GM23248 (cell line): ENCODE measurements at regions not wholly inside any gene's neighbourhood (a gene's known extent, or its start where the extent isn't known, plus 50 kb on each side); places are given as distances from the start of the nearest gene placed in this dataset.

Experiments
- DNase-seq: peaks from one replicate; pipeline ENCODE4 v3.0.0-alpha.2; 2015
- H2AFZ ChIP-seq: fragments of 200-600 bp; sonication (generic); 2 replicates; pipeline ENCODE4 v1.6.1; 2016; ENCODE audit warnings: antibody characterized with exemption
- H3F3A ChIP-seq: fragments of 200-600 bp; sonication (generic); 2 replicates; pipeline ENCODE4 v1.6.1; 2016; ENCODE audit warnings: mild to moderate bottlenecking, antibody characterized with exemption, mixed run types; ENCODE audit not compliant: insufficient read depth
- H3K27ac ChIP-seq: fragments of 200-600 bp; sonication (generic); 2 replicates; pipeline ENCODE4 v1.5.1; 2016; ENCODE audit warnings: mild to moderate bottlenecking
- H3K27me3 ChIP-seq: fragments of 200-600 bp; sonication (generic); replicated peaks from 2 replicates; pipeline ENCODE4 v1.6.1; 2016; ENCODE audit warnings: mild to moderate bottlenecking; ENCODE audit not compliant: insufficient read depth
- H3K36me3 ChIP-seq: fragments of 200-600 bp; sonication (generic); 2 replicates; pipeline ENCODE4 v1.6.1; 2016; ENCODE audit warnings: low read depth, mild to moderate bottlenecking
- H3K4me1 ChIP-seq: fragments of 200-600 bp; sonication (generic); 2 replicates; pipeline ENCODE4 v1.6.1; 2016; ENCODE audit warnings: mild to moderate bottlenecking; ENCODE audit not compliant: insufficient read depth
- H3K4me2 ChIP-seq: fragments of 200-600 bp; sonication (generic); one replicate; pipeline ENCODE4 v1.6.1; 2016; ENCODE audit warnings: mild to moderate bottlenecking; ENCODE audit not compliant: unreplicated experiment
- H3K4me3 ChIP-seq: fragments of 200-600 bp; sonication (generic); 2 replicates; pipeline ENCODE4 v1.5.1; 2016; ENCODE audit warnings: mild to moderate bottlenecking
- H3K79me2 ChIP-seq: fragments of 200-600 bp; sonication (generic); 2 replicates; pipeline ENCODE4 v1.6.1; 2016; ENCODE audit warnings: mild to moderate bottlenecking; ENCODE audit not compliant: insufficient read depth
- H3K9ac ChIP-seq: fragments of 200-600 bp; sonication (generic); 2 replicates; pipeline ENCODE4 v1.6.1; 2016; ENCODE audit warnings: mild to moderate bottlenecking
- H3K9me2 ChIP-seq: fragments of 200-600 bp; sonication (generic); 2 replicates; pipeline ENCODE4 v1.6.1; 2016; ENCODE audit warnings: mixed run types, mild to moderate bottlenecking, moderate library complexity; ENCODE audit not compliant: insufficient read depth
- H3K9me3 ChIP-seq: fragments of 200-600 bp; sonication (generic); one replicate; pipeline ENCODE4 v1.6.1; 2017; ENCODE audit warnings: low read depth
- H4K20me1 ChIP-seq: fragments of 200-600 bp; sonication (generic); 2 replicates; pipeline ENCODE4 v1.6.0; 2016; ENCODE audit not compliant: insufficient read depth
- EZH2 ChIP-seq: fragments of 200-600 bp; sonication (generic); IDR thresholded peaks from 2 replicates; pipeline ENCODE4 v1.6.1; 2018; ENCODE audit warnings: antibody characterized with exemption, mild to moderate bottlenecking; ENCODE audit not compliant: insufficient read depth, poor library complexity, severe bottlenecking
- EZH2phosphoT487 ChIP-seq: fragments of 200-600 bp; sonication (generic); IDR thresholded peaks from 2 replicates; pipeline ENCODE4 v1.6.1; 2018; ENCODE audit warnings: antibody characterized with exemption, moderate library complexity, mild to moderate bottlenecking, low read depth; ENCODE audit not compliant: insufficient read depth
- WGBS, 2 experiments: methylation state at CpG; one replicate each; pipeline ENCODE4 v1.1.6; 2015 to 2017; ENCODE audit warnings: low lambda C conversion rate in 2 of 2, low coverage in 1 of 2; ENCODE audit errors: missing lambda C conversion rate in 2 of 2; 5-methylcytosine and 5-hydroxymethylcytosine counted together
- in situ Hi-C: fragments of 300-500 bp; cut with MboI; formaldehyde crosslinking; loops from 2 replicates; pipeline ENCODE4 v1.15.0; 2020

DNA sequence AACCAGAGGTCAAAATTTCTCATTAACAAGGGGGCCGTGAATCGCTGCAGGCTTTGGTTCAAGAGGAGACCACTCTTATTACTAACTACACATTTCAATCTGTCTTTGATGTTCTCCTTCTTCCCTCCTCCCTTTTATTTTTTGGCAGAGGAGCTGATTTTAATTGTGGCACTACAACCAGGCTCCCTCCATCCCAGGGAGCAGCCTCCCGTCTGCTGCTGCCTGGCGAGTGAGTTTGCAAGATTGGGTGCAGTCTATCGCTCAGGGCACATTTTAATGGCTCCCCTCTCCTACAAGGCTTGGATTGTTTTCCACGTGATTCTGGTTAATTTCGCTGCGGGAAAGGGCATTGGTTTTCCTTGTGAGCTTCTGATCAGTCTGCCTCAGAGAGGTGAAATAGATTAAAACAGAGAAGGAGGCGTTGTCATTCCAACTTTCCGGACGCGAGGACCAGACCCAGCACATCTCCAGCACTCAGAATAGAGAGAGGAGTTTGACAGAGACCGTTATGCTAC is 81.4 kb downstream of the KCTD15 start:
- Histone ChIP-seq H4K20me1 (no peaks in the 10 kb centered on the region), H3K4me1 (no peaks in the 10 kb centered on the region), H3K9me2 (no peaks in the 10 kb centered on the region), H3K4me2 (no peak overlapping the region), H3K4me3 (no peak overlapping the region), H3K9me3 (no peaks in the 10 kb centered on the region), H3K79me2 (no peaks in the 10 kb centered on the region), H3F3A (no peaks in the 10 kb centered on the region), H3K27me3 (peaks cover 20% of the 10 kb centered on the region; the same call in 1 of the 2 replicates), H3K27ac (no peak overlapping the region), H3K36me3 (no peaks in the 10 kb centered on the region), H3K9ac (no peak overlapping the region), H2AFZ (no peak overlapping the region)
- 53 to 55% methylated on average over 13 of the region's 13 CpGs for WGBS, 2 experiments
- TF ChIP-seq EZH2 (no peak), EZH2phosphoT487 (no peak)
- DNase-seq, result no peak
- in situ Hi-C loops, result no loop called here

DNA sequence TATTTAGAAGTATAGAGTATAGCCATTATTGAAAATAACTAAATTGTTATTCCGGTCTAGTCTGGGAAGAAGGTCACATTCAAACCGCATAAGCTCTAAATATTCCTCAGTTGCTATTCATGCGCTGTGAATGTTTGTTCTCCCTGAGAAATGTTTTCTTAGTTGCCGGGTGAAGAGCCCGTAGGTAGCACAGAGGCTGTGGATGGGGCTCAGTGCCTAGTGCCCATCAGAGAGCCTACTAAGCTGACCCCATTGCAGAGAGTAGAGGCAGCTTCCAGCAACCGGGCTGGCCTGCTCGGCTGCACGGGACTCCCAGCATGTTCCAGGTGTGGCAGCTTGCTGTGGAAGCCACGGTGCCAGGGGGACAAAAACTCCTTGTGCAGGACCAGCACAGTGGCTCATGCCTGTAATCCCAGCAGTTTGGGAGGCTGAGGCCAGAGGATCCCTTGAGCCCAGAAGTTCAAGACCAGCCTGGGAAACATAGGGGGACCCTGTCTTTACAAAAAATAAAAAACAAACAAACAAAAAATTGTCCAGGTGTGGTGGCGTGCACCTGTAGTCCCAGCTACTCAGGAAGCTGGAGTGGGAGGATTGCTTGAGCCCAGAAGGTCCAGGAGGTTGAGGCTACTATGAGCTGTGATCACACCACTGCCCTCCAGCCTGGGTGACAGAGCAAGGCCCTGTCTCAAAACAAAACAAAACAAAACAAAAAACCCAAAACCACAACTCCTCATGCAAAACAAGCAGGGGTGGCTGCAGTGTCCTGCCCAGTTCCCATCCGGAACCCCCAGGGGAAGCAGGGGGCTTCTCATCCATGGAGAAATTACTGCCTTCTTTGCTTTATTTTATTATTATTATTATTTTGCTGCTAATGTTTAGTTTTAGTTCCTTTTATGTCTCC is 82.5 kb downstream of the KCTD15 start:
- Histone ChIP-seq H3K9me3 (no peaks in the 10 kb centered on the region), H3F3A (no peaks in the 10 kb centered on the region), H3K4me3 (no peak overlapping the region), H3K4me2 (no peak overlapping the region), H3K79me2 (no peaks in the 10 kb centered on the region), H4K20me1 (no peaks in the 10 kb centered on the region), H3K9me2 (no peaks in the 10 kb centered on the region), H3K4me1 (no peaks in the 10 kb centered on the region), H3K27me3 (peaks cover 27% of the 10 kb centered on the region), H2AFZ (no peak overlapping the region), H3K27ac (no peak overlapping the region), H3K36me3 (no peaks in the 10 kb centered on the region), H3K9ac (no peak overlapping the region)
- DNase-seq, result no peak
- WGBS, 2 experiments, result 67 to 72% methylated on average over 11 of the region's 11 CpGs
- in situ Hi-C loops, result no loop called here
- TF ChIP-seq EZH2phosphoT487 (no peak), EZH2 (no peak)

DNA sequence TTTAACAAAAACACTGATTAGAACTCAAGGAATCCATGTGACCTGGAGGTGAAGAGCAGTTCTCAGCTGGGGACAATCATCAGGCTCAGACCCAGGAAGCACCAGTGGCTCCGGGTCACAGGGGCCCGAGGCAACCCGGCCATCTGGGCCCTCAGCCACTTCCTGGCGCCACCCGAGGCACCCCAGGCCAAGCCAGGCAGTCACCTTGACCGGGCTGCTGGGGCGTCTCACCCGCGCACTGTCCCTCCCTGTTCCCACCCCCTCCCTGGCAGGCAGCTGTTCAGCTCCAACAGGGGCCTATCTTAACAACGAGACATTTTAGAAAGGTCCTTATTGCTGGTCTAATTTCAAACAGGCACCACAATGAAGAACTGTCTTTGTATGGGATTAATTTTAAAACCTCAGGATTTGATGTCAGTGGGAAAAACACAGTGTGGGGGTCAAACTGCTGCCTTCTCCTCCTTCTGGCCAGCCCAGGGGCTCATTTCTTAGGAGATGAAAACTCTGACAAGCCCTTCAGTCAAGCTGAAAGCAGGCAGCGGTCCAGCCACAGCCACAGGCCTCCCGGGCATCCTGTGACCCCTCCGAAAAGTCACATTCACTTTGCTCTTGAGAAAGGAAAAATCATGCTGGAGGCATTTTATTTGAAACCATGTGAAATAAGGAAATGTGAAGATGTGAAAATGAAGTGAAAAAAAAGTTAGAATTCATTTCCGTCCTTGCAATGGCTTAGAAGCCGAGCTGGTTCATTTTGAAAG is 83.3 kb downstream of the KCTD15 start:
- no peak for TF ChIP-seq EZH2phosphoT487
- no peak for TF ChIP-seq EZH2
- Histone ChIP-seq H2AFZ (no peak overlapping the region), H3K9me3 (no peaks in the 10 kb centered on the region), H3K27ac (no peak overlapping the region), H3K4me3 (no peak overlapping the region), H3F3A (no peaks in the 10 kb centered on the region), H3K9ac (no peak overlapping the region), H3K36me3 (no peaks in the 10 kb centered on the region), H3K4me1 (no peaks in the 10 kb centered on the region), H4K20me1 (no peaks in the 10 kb centered on the region), H3K4me2 (no peak overlapping the region), H3K9me2 (no peaks in the 10 kb centered on the region), H3K79me2 (no peaks in the 10 kb centered on the region), H3K27me3 (peaks cover 27% of the 10 kb centered on the region)
- 43 to 46% methylated on average over 14 to 15 of the region's 15 CpGs for WGBS, 2 experiments
- no peak for DNase-seq
- in situ Hi-C loops, result no loop called here

DNA sequence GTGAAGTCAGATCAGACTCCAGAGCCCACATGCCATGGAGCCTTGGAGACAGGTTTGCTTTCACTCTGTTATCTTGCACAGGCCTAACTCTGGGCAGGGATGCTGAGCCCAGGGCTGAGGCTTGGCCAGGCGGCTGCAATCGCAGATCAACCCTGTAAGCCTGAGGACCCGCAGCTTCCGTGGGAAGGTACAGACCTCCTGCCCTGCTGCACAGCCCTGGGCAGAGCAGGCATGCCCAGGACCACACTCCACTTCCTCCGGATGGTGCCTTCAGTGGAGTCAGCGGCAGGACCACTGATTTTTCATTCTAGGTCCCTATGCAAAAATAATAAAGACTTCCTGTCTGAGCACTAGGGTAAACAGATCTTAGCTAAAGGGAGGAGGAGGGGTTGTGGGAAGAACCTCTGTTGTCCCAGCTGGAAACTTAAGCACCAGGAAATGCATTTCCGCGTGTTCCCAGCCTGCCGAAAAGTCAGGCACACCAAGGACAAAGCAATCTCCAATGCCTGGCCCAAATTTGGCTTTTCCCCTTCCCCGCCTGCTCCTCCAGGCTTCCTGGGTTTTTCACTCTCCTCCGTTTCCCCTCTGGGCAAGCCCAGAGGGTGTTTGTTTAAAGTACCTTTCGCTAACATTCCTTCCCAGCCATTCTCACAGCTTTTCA is 87.3 kb downstream of the KCTD15 start:
- no peaks in the 10 kb centered on the region for H4K20me1 ChIP-seq
- no peaks in the 10 kb centered on the region for H3K79me2 ChIP-seq
- H3K4me2 ChIP-seq, result no peak overlapping the region
- no peaks in the 10 kb centered on the region for H3F3A ChIP-seq
- 15 to 16% methylated on average over 10 to 12 of the region's 12 CpGs for WGBS, 2 experiments
- H3K9me2 ChIP-seq, result no peaks in the 10 kb centered on the region
- H3K27me3 ChIP-seq, result peaks cover 20% of the 10 kb centered on the region; the same call in 1 of the 2 replicates
- in situ Hi-C loops, result no loop called here
- H3K9me3 ChIP-seq, result no peaks in the 10 kb centered on the region
- no peak overlapping the region for H3K9ac ChIP-seq
- TF ChIP-seq EZH2, result no peak
- TF ChIP-seq EZH2phosphoT487, result no peak
- no peak overlapping the region for H3K27ac ChIP-seq
- no peak overlapping the region for H3K4me3 ChIP-seq
- no peaks in the 10 kb centered on the region for H3K4me1 ChIP-seq
- H2AFZ ChIP-seq, result no peak overlapping the region
- no peaks in the 10 kb centered on the region for H3K36me3 ChIP-seq
- no peak for DNase-seq
